K562 (cell line): ENCODE measurements at regions not wholly inside any gene's neighbourhood (a gene's known extent, or its start where the extent isn't known, plus 50 kb on each side); places are given as distances from the start of the nearest gene placed in this dataset.

ENCODE experiments used
- ATAC-seq: fragments of 200-7000 bp; cut with Tn5 transposase; 3 replicates; pipeline ENCODE4 v1.9.1; 2020; ENCODE audit warnings: moderate library complexity
- BruUV-seq: library from RNA; stranded (reverse); fragments of 400-500 nt; replicated peaks from 2 replicates; lab custom pipeline; 2021; lab: Mats Ljungman, UMichigan
- CTCF ChIA-PET: fragments of 300-600 bp; formaldehyde crosslinking; extraction: SDS; loops from one replicate; lab custom pipeline; 2021; ENCODE audit warnings: low intra/inter-chr PET ratio; lab: Yijun Ruan, JAX
- POLR2A ChIA-PET: fragments of 300-600, 350-650 bp; sonication (Branson Sonifier 250); formaldehyde crosslinking; extraction: SDS; loops from one replicate; lab custom pipeline; 2021; ENCODE audit warnings: antibody characterized with exemption, inconsistent platforms; lab: Yijun Ruan, JAX
- DNase-seq, 4 experiments: peaks; one replicate each; pipeline versions ENCODE4 v3.0.0 to v3.0.0-alpha.2; 2011 to 2018; ENCODE audit warnings: low spot score in 3 of 4, mixed read lengths in 3 of 4; ENCODE audit errors: extremely low read depth in 1 of 4
- FAIRE-seq: peaks from 2 replicates; lab custom pipeline; 2011; peaks lifted over from hg19 to GRCh38; lab: Jason Lieb, UNC
- H2AFZ ChIP-seq: 2 replicates; pipeline ENCODE4 v1.6.0; 2011; ENCODE audit warnings: low read depth, low read length, control low read depth, inconsistent platforms
- H3K27ac ChIP-seq: fragments of 200-600 bp; 3 replicates; pipeline ENCODE4 v1.8.0; 2011; ENCODE audit warnings: low read depth, mild to moderate bottlenecking, control low read depth, inconsistent platforms, low read length, moderate library complexity, mixed read lengths; ENCODE audit errors: extremely low read depth
- H3K27me3 ChIP-seq, 2 experiments: fragments of 300-600 bp in 1 of 2; 2 replicates in 1 of 2; 3 replicates in 1 of 2; pipeline versions ENCODE4 v1.6.0 to v1.8.0; 2011; ENCODE audit warnings: inconsistent platforms in 2 of 2, low read length in 2 of 2, mild to moderate bottlenecking in 1 of 2, mixed read lengths in 1 of 2, moderate library complexity in 1 of 2; ENCODE audit not compliant: control insufficient read depth in 2 of 2, insufficient read depth in 2 of 2
- H3K36me3 ChIP-seq: fragments of 300-600 bp; 3 replicates; pipeline ENCODE4 v1.8.0; 2011; ENCODE audit warnings: mild to moderate bottlenecking, low read length, inconsistent platforms; ENCODE audit not compliant: control insufficient read depth, insufficient read depth
- H3K4me1 ChIP-seq, 2 experiments: fragments of 200-600 bp in 1 of 2; replicated peaks in 1 of 2; 2 replicates in 1 of 2; 3 replicates in 1 of 2; pipeline versions ENCODE4 v1.5.1 to v1.8.0; 2011; ENCODE audit warnings: inconsistent platforms in 2 of 2, low read length in 2 of 2, mild to moderate bottlenecking in 1 of 2, mixed read lengths in 1 of 2, moderate library complexity in 1 of 2; ENCODE audit not compliant: control insufficient read depth in 2 of 2, insufficient read depth in 2 of 2
- H3K4me2 ChIP-seq: 2 replicates; pipeline ENCODE4 v1.6.1; 2011; ENCODE audit warnings: low read length, control low read depth, inconsistent platforms, mixed read lengths; ENCODE audit not compliant: insufficient read depth
- H3K4me3 ChIP-seq: fragments of 200-600 bp; sonication (generic), shearing (Covaris generic); 2 replicates; pipeline ENCODE4 v1.5.1; 2016; ENCODE audit warnings: control low read depth, inconsistent platforms
- H3K79me2 ChIP-seq: fragments of 200-600 bp; 3 replicates; pipeline ENCODE4 v1.8.0; 2011; ENCODE audit warnings: low read length, inconsistent platforms; ENCODE audit not compliant: control insufficient read depth, insufficient read depth
- H3K9ac ChIP-seq, 2 experiments: 2 replicates each; pipeline versions ENCODE4 v1.6.0 to v1.6.1; 2011; ENCODE audit warnings: low read depth in 2 of 2, low read length in 2 of 2, control low read depth in 1 of 2, inconsistent platforms in 1 of 2, mild to moderate bottlenecking in 1 of 2, mixed read lengths in 1 of 2; ENCODE audit not compliant: insufficient read depth in 1 of 2
- H3K9me1 ChIP-seq: one replicate; pipeline ENCODE4 v1.6.0; 2011; ENCODE audit warnings: inconsistent platforms, mild to moderate bottlenecking, low read length, moderate library complexity; ENCODE audit not compliant: control insufficient read depth, insufficient read depth
- H3K9me3 ChIP-seq: replicated peaks from 2 replicates; pipeline ENCODE4 v1.5.1; 2011; ENCODE audit warnings: low read depth, low read length, inconsistent platforms; ENCODE audit not compliant: control insufficient read depth, insufficient read depth
- H4K20me1 ChIP-seq: replicated peaks from 2 replicates; pipeline ENCODE4 v1.6.1; 2011; ENCODE audit warnings: low read length, inconsistent platforms, mixed read lengths; ENCODE audit not compliant: control insufficient read depth, insufficient read depth
- SMAD3 ChIP-seq: fragments of 450-650 bp; formaldehyde crosslinking; conservative IDR thresholded peaks from 2 replicates; pipeline ENCODE4 v1.4.0; 2020; ENCODE audit warnings: mild to moderate bottlenecking
- TEAD2 ChIP-seq: fragments of 450-650 bp; IDR thresholded peaks from 2 replicates; pipeline ENCODE4 v1.6.1; 2016; ENCODE audit warnings: missing genetic modification characterization, control low read depth, missing compliant biosample characterization
- WGBS: fragments of 100-300 bp; shearing (Covaris generic); methylation state at CpG from one replicate; pipeline ENCODE4 v1.1.6; 2016; ENCODE audit warnings: low coverage, mixed read lengths; ENCODE audit not compliant: insufficient coverage; ENCODE audit errors: missing lambda C conversion rate; 5-methylcytosine and 5-hydroxymethylcytosine counted together
- in situ Hi-C: fragments of 300-500 bp; cut with MboI; formaldehyde crosslinking; loops from 4 replicates; pipeline ENCODE4 v1.15.0; 2018; ENCODE audit warnings: inconsistent platforms, mixed read lengths
- intact Hi-C: fragments of 100-400 bp; cut with micrococcal nuclease; formaldehyde crosslinking; loops from 2 replicates; pipeline ENCODE4 v1.14.2; 2022
- TF ChIP-seq, protein P1 (sequence below): fragments of 250-450 bp; sonication (Bioruptor Pico); IDR thresholded peaks from 2 replicates; pipeline ENCODE4 v1.4.0; 2020
- TF ChIP-seq, protein P2 (sequence below), 2 experiments: fragments of 450-650 bp; IDR thresholded peaks; 2 replicates each; pipeline ENCODE4 v1.6.1; 2016; ENCODE audit warnings: mild to moderate bottlenecking in 2 of 2, borderline replicate concordance in 1 of 2, low read depth in 1 of 2, moderate library complexity in 1 of 2

DNA sequence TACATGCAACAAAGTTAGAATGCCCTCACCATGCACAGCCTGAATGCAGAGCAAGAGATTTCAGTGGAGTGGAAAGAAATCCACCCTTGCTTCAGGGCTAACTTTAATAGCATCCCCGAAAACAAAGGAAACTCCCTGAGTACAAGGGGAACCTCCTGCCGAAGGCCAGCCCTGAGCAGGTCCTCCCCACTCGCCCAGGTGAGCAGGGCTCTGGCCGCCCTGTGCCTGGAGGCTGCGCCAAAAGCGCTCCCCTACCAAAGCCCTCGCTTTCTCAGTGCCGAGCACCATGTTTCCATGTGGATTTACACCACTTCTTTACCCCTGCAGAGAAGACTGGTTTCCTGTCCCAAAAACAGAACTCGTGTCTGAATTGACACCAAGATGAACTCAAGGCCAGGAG, 61.9 kb upstream of the RPS6KA2 start:
- 1% methylated on average over 9 of the region's 9 CpGs for WGBS
- ATAC-seq, result no peak
- no peak overlapping the region for H3K9ac ChIP-seq
- BruUV-seq, result no TSS peak
- H3K27me3 ChIP-seq, result peaks cover 66 to 83% of the 10 kb centered on the region in 2 experiments
- H2AFZ ChIP-seq, result no peak overlapping the region
- H3K79me2 ChIP-seq, result no peaks in the 10 kb centered on the region
- ChIA-PET POLR2A (no interaction called here), CTCF (no interaction called here)
- H3K4me3 ChIP-seq, result no peak overlapping the region
- no peaks in the 10 kb centered on the region for H3K4me1 ChIP-seq
- H3K9me3 ChIP-seq, result no peaks in the 10 kb centered on the region
- intact Hi-C loops, result no loop called here
- no peak overlapping the region for H3K27ac ChIP-seq
- H3K36me3 ChIP-seq, result no peaks in the 10 kb centered on the region
- in situ Hi-C loops, result no loop called here
- FAIRE-seq, result no peak
- DNase-seq, result no peak
- no peak overlapping the region for H3K4me2 ChIP-seq
- TF ChIP-seq, protein P1, sequence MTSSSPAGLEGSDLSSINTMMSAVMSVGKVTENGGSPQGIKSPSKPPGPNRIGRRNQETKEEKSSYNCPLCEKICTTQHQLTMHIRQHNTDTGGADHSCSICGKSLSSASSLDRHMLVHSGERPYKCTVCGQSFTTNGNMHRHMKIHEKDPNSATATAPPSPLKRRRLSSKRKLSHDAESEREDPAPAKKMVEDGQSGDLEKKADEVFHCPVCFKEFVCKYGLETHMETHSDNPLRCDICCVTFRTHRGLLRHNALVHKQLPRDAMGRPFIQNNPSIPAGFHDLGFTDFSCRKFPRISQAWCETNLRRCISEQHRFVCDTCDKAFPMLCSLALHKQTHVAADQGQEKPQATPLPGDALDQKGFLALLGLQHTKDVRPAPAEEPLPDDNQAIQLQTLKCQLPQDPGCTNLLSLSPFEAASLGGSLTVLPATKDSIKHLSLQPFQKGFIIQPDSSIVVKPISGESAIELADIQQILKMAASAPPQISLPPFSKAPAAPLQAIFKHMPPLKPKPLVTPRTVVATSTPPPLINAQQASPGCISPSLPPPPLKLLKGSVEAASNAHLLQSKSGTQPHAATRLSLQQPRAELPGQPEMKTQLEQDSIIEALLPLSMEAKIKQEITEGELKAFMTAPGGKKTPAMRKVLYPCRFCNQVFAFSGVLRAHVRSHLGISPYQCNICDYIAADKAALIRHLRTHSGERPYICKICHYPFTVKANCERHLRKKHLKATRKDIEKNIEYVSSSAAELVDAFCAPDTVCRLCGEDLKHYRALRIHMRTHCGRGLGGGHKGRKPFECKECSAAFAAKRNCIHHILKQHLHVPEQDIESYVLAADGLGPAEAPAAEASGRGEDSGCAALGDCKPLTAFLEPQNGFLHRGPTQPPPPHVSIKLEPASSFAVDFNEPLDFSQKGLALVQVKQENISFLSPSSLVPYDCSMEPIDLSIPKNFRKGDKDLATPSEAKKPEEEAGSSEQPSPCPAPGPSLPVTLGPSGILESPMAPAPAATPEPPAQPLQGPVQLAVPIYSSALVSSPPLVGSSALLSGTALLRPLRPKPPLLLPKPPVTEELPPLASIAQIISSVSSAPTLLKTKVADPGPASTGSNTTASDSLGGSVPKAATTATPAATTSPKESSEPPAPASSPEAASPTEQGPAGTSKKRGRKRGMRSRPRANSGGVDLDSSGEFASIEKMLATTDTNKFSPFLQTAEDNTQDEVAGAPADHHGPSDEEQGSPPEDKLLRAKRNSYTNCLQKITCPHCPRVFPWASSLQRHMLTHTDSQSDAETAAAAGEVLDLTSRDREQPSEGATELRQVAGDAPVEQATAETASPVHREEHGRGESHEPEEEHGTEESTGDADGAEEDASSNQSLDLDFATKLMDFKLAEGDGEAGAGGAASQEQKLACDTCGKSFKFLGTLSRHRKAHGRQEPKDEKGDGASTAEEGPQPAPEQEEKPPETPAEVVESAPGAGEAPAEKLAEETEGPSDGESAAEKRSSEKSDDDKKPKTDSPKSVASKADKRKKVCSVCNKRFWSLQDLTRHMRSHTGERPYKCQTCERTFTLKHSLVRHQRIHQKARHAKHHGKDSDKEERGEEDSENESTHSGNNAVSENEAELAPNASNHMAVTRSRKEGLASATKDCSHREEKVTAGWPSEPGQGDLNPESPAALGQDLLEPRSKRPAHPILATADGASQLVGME (CRISPR knock-in tag), result no peak
- TF ChIP-seq, protein P2, sequence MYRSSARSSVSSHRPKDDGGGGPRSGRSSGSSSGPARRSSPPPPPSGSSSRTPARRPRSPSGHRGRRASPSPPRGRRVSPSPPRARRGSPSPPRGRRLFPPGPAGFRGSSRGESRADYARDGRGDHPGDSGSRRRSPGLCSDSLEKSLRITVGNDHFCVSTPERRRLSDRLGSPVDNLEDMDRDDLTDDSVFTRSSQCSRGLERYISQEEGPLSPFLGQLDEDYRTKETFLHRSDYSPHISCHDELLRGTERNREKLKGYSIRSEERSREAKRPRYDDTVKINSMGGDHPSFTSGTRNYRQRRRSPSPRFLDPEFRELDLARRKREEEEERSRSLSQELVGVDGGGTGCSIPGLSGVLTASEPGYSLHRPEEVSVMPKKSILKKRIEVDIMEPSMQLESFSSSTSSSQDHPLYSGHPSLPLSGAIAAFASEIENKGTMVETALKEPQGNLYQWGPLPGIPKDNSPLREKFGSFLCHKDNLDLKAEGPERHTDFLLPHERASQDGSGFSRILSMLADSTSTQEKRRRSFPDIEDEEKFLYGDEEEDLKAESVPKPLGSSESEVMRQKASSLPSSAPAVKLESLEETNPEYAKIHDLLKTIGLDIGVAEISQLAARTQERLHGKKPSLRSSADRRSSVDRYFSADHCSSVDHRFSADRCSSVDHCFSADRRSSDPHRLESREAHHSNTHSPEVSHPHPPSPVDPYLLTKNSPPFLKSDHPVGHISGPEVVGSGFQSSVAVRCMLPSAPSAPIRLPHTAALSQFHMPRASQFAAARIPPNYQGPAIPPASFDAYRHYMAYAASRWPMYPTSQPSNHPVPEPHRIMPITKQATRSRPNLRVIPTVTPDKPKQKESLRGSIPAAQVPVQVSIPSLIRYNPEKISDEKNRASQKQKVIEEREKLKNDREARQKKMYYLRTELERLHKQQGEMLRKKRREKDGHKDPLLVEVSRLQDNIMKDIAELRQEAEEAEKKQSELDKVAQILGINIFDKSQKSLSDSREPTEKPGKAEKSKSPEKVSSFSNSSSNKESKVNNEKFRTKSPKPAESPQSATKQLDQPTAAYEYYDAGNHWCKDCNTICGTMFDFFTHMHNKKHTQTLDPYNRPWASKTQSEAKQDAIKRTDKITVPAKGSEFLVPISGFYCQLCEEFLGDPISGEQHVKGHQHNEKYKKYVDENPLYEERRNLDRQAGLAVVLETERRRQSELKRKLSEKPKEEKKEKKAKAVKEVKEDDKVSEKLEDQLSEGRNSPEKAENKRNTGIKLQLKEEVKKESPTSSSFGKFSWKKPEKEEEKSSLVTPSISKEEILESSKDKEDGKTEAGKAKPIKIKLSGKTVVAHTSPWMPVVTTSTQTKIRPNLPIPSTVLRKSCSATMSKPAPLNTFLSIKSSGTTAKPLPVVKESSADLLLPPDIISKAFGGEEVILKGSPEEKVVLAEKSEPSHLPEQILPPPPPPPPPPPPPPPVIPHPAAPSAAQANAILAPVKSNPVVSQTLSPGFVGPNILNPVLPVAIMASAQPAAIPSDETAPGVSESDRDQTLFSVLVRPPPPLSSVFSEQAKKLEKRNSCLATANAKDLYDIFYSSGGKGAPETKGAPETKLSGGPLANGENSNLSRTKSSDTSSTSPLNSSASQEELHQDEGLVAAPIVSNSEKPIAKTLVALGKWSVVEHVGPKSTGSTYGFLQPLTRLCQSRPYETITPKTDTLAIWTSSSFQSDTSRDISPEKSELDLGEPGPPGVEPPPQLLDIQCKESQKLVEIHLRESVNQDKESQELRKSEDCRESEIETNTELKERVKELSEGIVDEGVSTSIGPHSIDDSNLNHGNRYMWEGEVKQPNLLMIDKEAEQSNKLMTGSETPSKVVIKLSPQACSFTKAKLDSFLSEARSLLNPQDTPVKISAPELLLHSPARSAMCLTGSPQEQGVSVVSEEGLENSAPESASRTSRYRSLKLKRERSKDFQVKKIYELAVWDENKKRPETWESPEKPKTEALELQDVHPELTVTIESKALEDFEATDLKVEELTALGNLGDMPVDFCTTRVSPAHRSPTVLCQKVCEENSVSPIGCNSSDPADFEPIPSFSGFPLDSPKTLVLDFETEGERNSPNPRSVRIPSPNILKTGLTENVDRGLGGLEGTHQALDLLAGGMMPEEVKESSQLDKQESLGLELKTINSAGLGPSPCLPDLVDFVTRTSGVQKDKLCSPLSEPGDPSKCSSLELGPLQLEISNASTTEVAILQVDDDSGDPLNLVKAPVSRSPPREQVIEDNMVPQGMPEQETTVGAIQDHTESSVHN (IDR thresholded peaks at IDR 0.05; ENCODE audit: borderline replicate concordance in 1 of 2, low read depth in 1 of 2), result no peak
- TF ChIP-seq SMAD3 (CRISPR knock-in tag) (no peak), TEAD2 (tag) (no peak)
- no peaks in the 10 kb centered on the region for H3K9me1 ChIP-seq
- H4K20me1 ChIP-seq, result peaks cover 14% of the 10 kb centered on the region; the same call in 1 of the 2 replicates
